ENCODE measurements at regions not wholly inside any gene's neighbourhood (a gene's known extent, or its start where the extent isn't known, plus 50 kb on each side); places are given as distances from the start of the nearest gene placed in this dataset.
"Not testable (repeated sequence)": the region's sequence is repeated elsewhere in the genome, so short reads cannot be mapped to it uniquely, and the experiment has no call there.

GRCh38 chr11:34001557-34002064 is 49.9 kb upstream of the CAPRIN1 start:
- no peak for DNase-seq (ENCODE audit: low spot score)

- DNase-seq (ENCODE audit: low spot score): no peak
These were observed 52.1 kb upstream of the CAPRIN1 start for GRCh38 chr11:33999393-33999792.

- DNase-seq (ENCODE audit: low spot score): no peak
These were observed 53.8 kb upstream of the CAPRIN1 start for GRCh38 chr11:33997584-33998251.

- peak; percentile 81 for DNase-seq (ENCODE audit: low spot score)
These were observed 54.8 kb upstream of the CAPRIN1 start for GRCh38 chr11:33996498-33997454.

GRCh38 chr11:33994937-33995336 is 56.6 kb upstream of the CAPRIN1 start:
- DNase-seq (ENCODE audit: low spot score): no peak

GRCh38 chr11:33991136-33991535 is 60.4 kb upstream of the CAPRIN1 start:
- not testable (repeated sequence) for DNase-seq (ENCODE audit: low spot score)

GRCh38 chr11:33990131-33990530 is 61.4 kb upstream of the CAPRIN1 start:
- DNase-seq (ENCODE audit: low spot score): not testable (repeated sequence)

GRCh38 chr11:33989461-33989860 is 62.1 kb upstream of the CAPRIN1 start:
- DNase-seq (ENCODE audit: low spot score): no peak

GRCh38 chr11:33988586-33989370 is 62.8 kb upstream of the CAPRIN1 start:
- no peak for DNase-seq (ENCODE audit: low spot score)

GRCh38 chr11:33987975-33988580 is 63.5 kb upstream of the CAPRIN1 start:
- DNase-seq (ENCODE audit: low spot score): peak; percentile 67

GRCh38 chr11:33987545-33987944 is 64.0 kb upstream of the CAPRIN1 start:
- no peak for DNase-seq (ENCODE audit: low spot score)

- DNase-seq (ENCODE audit: low spot score): not testable (repeated sequence)
These were observed 64.7 kb upstream of the CAPRIN1 start for GRCh38 chr11:33986597-33987501.

- DNase-seq (ENCODE audit: low spot score): no peak
These were observed 66.7 kb upstream of the CAPRIN1 start for GRCh38 chr11:33984682-33985389.

- no peak for DNase-seq (ENCODE audit: low spot score)
These were observed 68.9 kb upstream of the CAPRIN1 start for GRCh38 chr11:33982661-33983060.

- no peak for DNase-seq (ENCODE audit: low spot score)
These were observed 70.6 kb upstream of the CAPRIN1 start for GRCh38 chr11:33980897-33981296.

- DNase-seq (ENCODE audit: low spot score): no peak
These were observed 73.2 kb upstream of the CAPRIN1 start for GRCh38 chr11:33978376-33978775.

GRCh38 chr11:33977676-33978075 is 73.9 kb upstream of the CAPRIN1 start:
- no peak for DNase-seq (ENCODE audit: low spot score)

- no peak for DNase-seq (ENCODE audit: low spot score)
These were observed 74.9 kb upstream of the CAPRIN1 start for GRCh38 chr11:33976495-33977199.

GRCh38 chr11:33974804-33975203 is 76.7 kb upstream of the CAPRIN1 start:
- no peak for DNase-seq (ENCODE audit: low spot score)
